H1 (cell line): ENCODE measurements at regions not wholly inside any gene's neighbourhood (a gene's known extent, or its start where the extent isn't known, plus 50 kb on each side); places are given as distances from the start of the nearest gene placed in this dataset.
"Not testable (repeated sequence)": the region's sequence is repeated elsewhere in the genome, so short reads cannot be mapped to it uniquely, and the experiment has no call there.

Experiments
- CTCF ChIA-PET: fragments of 300-600 bp; sonication (Branson Sonifier 250); formaldehyde crosslinking; loops from one replicate; lab custom pipeline; 2021; ENCODE audit not compliant: partially characterized antibody; lab: Charles Lee
- POLR2A ChIA-PET: fragments of 300-600 bp; sonication (Branson Sonifier 250); formaldehyde crosslinking; loops from one replicate; lab custom pipeline; 2021; ENCODE audit warnings: inconsistent platforms; ENCODE audit not compliant: partially characterized antibody; lab: Charles Lee
- DNase-seq, 2 experiments: peaks; one replicate each; pipeline versions ENCODE4 v3.0.0 to v3.0.0-alpha.2; 2010 to 2022; ENCODE audit warnings: low spot score in 2 of 2, low read depth in 1 of 2, mixed read lengths in 1 of 2
- FAIRE-seq: peaks from 2 replicates; lab custom pipeline; 2011; peaks lifted over from hg19 to GRCh38; lab: Jason Lieb, UNC
- H2AFZ ChIP-seq: 2 replicates; pipeline ENCODE4 v1.8.1; 2012; ENCODE audit warnings: low read length, inconsistent platforms
- H2AK5ac ChIP-seq: 2 replicates; pipeline ENCODE4 v1.6.1; 2013; ENCODE audit warnings: low read depth, low read length
- H2BK120ac ChIP-seq: replicated peaks from 2 replicates; pipeline ENCODE3; 2013; ENCODE audit warnings: low read depth, low read length, inconsistent platforms
- H2BK12ac ChIP-seq: 2 replicates; pipeline ENCODE4 v1.6.1; 2013; ENCODE audit warnings: low read depth, low read length
- H2BK15ac ChIP-seq: 2 replicates; pipeline ENCODE4 v1.6.1; 2013; ENCODE audit warnings: low read length
- H2BK20ac ChIP-seq: 2 replicates; pipeline ENCODE4 v1.6.1; 2013; ENCODE audit warnings: low read length
- H2BK5ac ChIP-seq: 2 replicates; pipeline ENCODE4 v1.6.1; 2013; ENCODE audit warnings: low read depth, low read length
- H3K14ac ChIP-seq: 2 replicates; pipeline ENCODE4 v1.6.1; 2013; ENCODE audit warnings: inconsistent platforms; ENCODE audit not compliant: insufficient read length
- H3K18ac ChIP-seq: 2 replicates; pipeline ENCODE4 v1.6.1; 2013; ENCODE audit warnings: low read length; ENCODE audit errors: extremely low read depth
- H3K23ac ChIP-seq: 2 replicates; pipeline ENCODE4 v1.6.1; 2013; ENCODE audit warnings: inconsistent platforms; ENCODE audit not compliant: insufficient read length
- H3K23me2 ChIP-seq: 2 replicates; pipeline ENCODE4 v1.6.1; 2013; ENCODE audit warnings: low read depth, low read length
- H3K27ac ChIP-seq: 2 replicates; pipeline ENCODE4 v1.6.1; 2011; ENCODE audit warnings: low read depth, low read length, inconsistent platforms
- H3K27me3 ChIP-seq, 4 experiments: replicated peaks in 1 of 4; 1 replicate in 1 of 4; 2 replicates in 3 of 4; pipeline versions ENCODE4 v1.6.1 to v1.8.1; 2011 to 2013; ENCODE audit warnings: low read length in 3 of 4, mild to moderate bottlenecking in 3 of 4, inconsistent platforms in 2 of 4, mixed read lengths in 2 of 4, moderate library complexity in 1 of 4; ENCODE audit not compliant: control insufficient read depth in 3 of 4, insufficient read depth in 3 of 4; ENCODE audit errors: extremely low read depth in 1 of 4
- H3K36me3 ChIP-seq, 4 experiments: 2 replicates each; pipeline versions ENCODE4 v1.6.1 to v1.8.1; 2011 to 2013; ENCODE audit warnings: mild to moderate bottlenecking in 4 of 4, low read length in 3 of 4, moderate library complexity in 2 of 4, control low read depth in 1 of 4, inconsistent platforms in 1 of 4; ENCODE audit not compliant: insufficient read depth in 4 of 4, control insufficient read depth in 2 of 4
- H3K4ac ChIP-seq: replicated peaks from 2 replicates; pipeline ENCODE3; 2013; ENCODE audit warnings: low read length, low read depth, mixed read lengths, inconsistent platforms; ENCODE audit not compliant: insufficient read length
- H3K4me1 ChIP-seq, 4 experiments: replicated peaks in 1 of 4; 1 replicate in 1 of 4; 2 replicates in 3 of 4; pipeline versions ENCODE4 v1.6.1 to v1.8.1; 2011 to 2013; ENCODE audit warnings: low read length in 3 of 4, inconsistent platforms in 2 of 4, mixed read lengths in 1 of 4; ENCODE audit not compliant: insufficient read depth in 4 of 4, control insufficient read depth in 3 of 4
- H3K4me2 ChIP-seq, 2 experiments: 2 replicates each; pipeline versions ENCODE4 v1.6.1 to v1.8.1; 2011 to 2013; ENCODE audit warnings: low read depth in 2 of 2, low read length in 2 of 2, control low read depth in 1 of 2, inconsistent platforms in 1 of 2, mild to moderate bottlenecking in 1 of 2; ENCODE audit not compliant: insufficient read depth in 1 of 2
- H3K4me3 ChIP-seq, 4 experiments: fragments of 200-600, 300-600 bp in 1 of 4; sonication (generic), shearing (Covaris generic), sonication (Bioruptor Twin) in 1 of 4; 2 replicates each; pipeline versions ENCODE4 v1.5.1 to v1.8.1; 2011 to 2016; ENCODE audit warnings: low read length in 4 of 4, low read depth in 3 of 4, control low read depth in 2 of 4, inconsistent platforms in 2 of 4, mild to moderate bottlenecking in 2 of 4, mixed read lengths in 1 of 4, moderate library complexity in 1 of 4; ENCODE audit not compliant: insufficient read depth in 2 of 4; ENCODE audit errors: extremely low read depth in 1 of 4
- H3K56ac ChIP-seq: replicated peaks from 2 replicates; pipeline ENCODE3; 2013; ENCODE audit warnings: low read depth, mild to moderate bottlenecking, mixed read lengths, low read length, inconsistent platforms; ENCODE audit not compliant: insufficient read length
- H3K79me1 ChIP-seq: 2 replicates; pipeline ENCODE4 v1.6.1; 2013; ENCODE audit warnings: low read depth, low read length, control low read depth
- H3K79me2 ChIP-seq, 2 experiments: 2 replicates each; pipeline versions ENCODE4 v1.6.1 to v1.8.1; 2012 to 2013; ENCODE audit warnings: low read length in 2 of 2, mild to moderate bottlenecking in 2 of 2, inconsistent platforms in 1 of 2; ENCODE audit not compliant: insufficient read depth in 2 of 2, control insufficient read depth in 1 of 2
- H3K9ac ChIP-seq, 4 experiments: replicated peaks in 1 of 4; 1 replicate in 1 of 4; 2 replicates in 3 of 4; pipeline versions ENCODE4 v1.6.1 to v1.8.1; 2011 to 2013; ENCODE audit warnings: low read depth in 3 of 4, low read length in 3 of 4, control low read depth in 2 of 4, mild to moderate bottlenecking in 2 of 4, moderate library complexity in 2 of 4, inconsistent platforms in 1 of 4; ENCODE audit errors: extremely low read depth in 1 of 4
- H3K9me3 ChIP-seq, 2 experiments: 2 replicates each; pipeline versions ENCODE4 v1.6.1 to v1.8.1; 2012 to 2013; ENCODE audit warnings: mild to moderate bottlenecking in 2 of 2, moderate library complexity in 2 of 2, control low read depth in 1 of 2, inconsistent platforms in 1 of 2, low read depth in 1 of 2, low read length in 1 of 2, mixed read lengths in 1 of 2; ENCODE audit not compliant: insufficient read depth in 2 of 2
- H4K20me1 ChIP-seq, 2 experiments: replicated peaks in 1 of 2; 2 replicates each; pipeline versions ENCODE3 to v1.8.1; 2011 to 2013; ENCODE audit warnings: inconsistent platforms in 2 of 2, low read length in 2 of 2, mild to moderate bottlenecking in 1 of 2; ENCODE audit not compliant: insufficient read depth in 2 of 2, control insufficient read depth in 1 of 2
- H4K5ac ChIP-seq: 2 replicates; pipeline ENCODE4 v1.6.1; 2013; ENCODE audit warnings: low read length, low read depth, mixed read lengths, inconsistent platforms; ENCODE audit not compliant: insufficient read length
- H4K8ac ChIP-seq: 2 replicates; pipeline ENCODE4 v1.8.0; 2013; ENCODE audit warnings: mild to moderate bottlenecking, moderate library complexity, low read length, inconsistent platforms; ENCODE audit not compliant: insufficient read depth; ENCODE audit errors: extremely low read depth
- H4K91ac ChIP-seq: replicated peaks from 2 replicates; pipeline ENCODE3; 2013; ENCODE audit warnings: low read length, mixed read lengths, inconsistent platforms; ENCODE audit not compliant: insufficient read length
- CEBPB ChIP-seq: IDR thresholded peaks from 2 replicates; pipeline ENCODE4 v1.6.1; 2012; ENCODE audit warnings: low read depth, low read length
- WGBS, 2 experiments: shearing (Covaris generic) in 1 of 2; methylation state at CpG; one replicate each; pipeline versions ENCODE4 v1.1.6 to v1.1.7; 2013 to 2015; ENCODE audit warnings: low lambda C conversion rate in 2 of 2, mixed read lengths in 2 of 2, inconsistent platforms in 1 of 2, low coverage in 1 of 2, missing lambda C conversion rate in 1 of 2; ENCODE audit not compliant: insufficient replicate concordance in 2 of 2, insufficient coverage in 1 of 2, insufficient read length in 1 of 2; ENCODE audit errors: extremely low coverage in 1 of 2, missing lambda C conversion rate in 1 of 2; 5-methylcytosine and 5-hydroxymethylcytosine counted together

GRCh38 chrX:106263817-106264216 is 95.7 kb downstream of the PWWP3B start:
- Histone ChIP-seq H3K27me3 (no peaks in the 10 kb centered on the region), H2AFZ (no peak overlapping the region), H3K56ac (no peak overlapping the region), H2BK5ac (no peak overlapping the region), H2BK15ac (no peak overlapping the region), H2BK20ac (no peak overlapping the region), H3K18ac (no peak overlapping the region), H4K8ac (no peak overlapping the region), H3K4me3 (no peak overlapping the region), H3K79me1 (no peaks in the 10 kb centered on the region), H4K20me1 (no peaks in the 10 kb centered on the region), H3K23ac (no peak overlapping the region), H2BK120ac (no peak overlapping the region), H3K27ac (no peak overlapping the region), H3K4ac (no peak overlapping the region), H3K4me1 (no peaks in the 10 kb centered on the region), H4K5ac (no peak overlapping the region), H4K91ac (no peak overlapping the region), H2AK5ac (no peak overlapping the region), H2BK12ac (no peak overlapping the region), H3K9me3 (peaks cover 0 to 9% of the 10 kb centered on the region in 2 experiments; a peak in 1 of 4 replicates), H3K23me2 (no peaks in the 10 kb centered on the region), H3K9ac (no peak overlapping the region), H3K14ac (no peak overlapping the region), H3K36me3 (no peaks in the 10 kb centered on the region), H3K79me2 (no peaks in the 10 kb centered on the region), H3K4me2 (no peak overlapping the region)
- ChIA-PET CTCF (no interaction called here), POLR2A (no interaction called here)
- 44% methylated on average over 3 of the region's 3 CpGs; no CpG with 5 or more reads in 1 of the 2 experiments for WGBS, 2 experiments
- no peak for FAIRE-seq
- no peak for TF ChIP-seq CEBPB
- DNase-seq, result no peak

DNA sequence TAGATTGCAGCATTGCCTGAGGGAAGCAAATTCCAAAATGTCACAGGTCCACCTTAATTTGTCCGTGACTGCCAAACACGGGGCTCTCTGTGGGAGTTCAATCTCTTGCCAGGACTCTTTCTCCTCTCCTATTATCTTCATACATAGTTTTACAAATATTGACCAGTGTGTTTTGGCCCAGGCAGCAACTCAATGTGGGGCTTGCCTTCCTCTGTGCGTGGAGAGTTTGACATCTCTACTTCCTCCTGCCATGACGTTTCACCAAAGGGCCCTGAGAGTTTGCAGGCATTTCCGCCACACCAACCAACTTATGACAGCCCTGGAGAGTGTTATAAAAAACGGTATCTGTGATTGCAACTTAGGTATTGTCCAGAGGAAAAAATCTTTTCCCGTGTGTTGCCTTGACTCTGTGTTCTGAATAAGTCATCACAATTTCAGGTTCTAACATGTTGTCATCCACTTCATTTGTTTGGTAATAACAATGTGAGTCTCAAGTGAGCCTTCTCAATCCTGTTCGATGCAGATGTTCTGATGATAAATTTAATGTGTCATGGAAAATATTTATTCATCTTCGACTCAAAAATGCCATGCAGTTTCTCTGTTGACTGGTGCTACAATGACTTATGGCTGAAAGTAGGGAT is 106.0 kb downstream of the PWWP3B start:
- H3K36me3 ChIP-seq, H3K79me2 ChIP-seq, H4K20me1 ChIP-seq, FAIRE-seq, H3K4ac ChIP-seq, H3K4me2 ChIP-seq, H2BK12ac ChIP-seq, CTCF ChIA-PET, H3K23ac ChIP-seq, H3K4me3 ChIP-seq, H3K27me3 ChIP-seq, POLR2A ChIA-PET, H3K4me1 ChIP-seq, H3K9ac ChIP-seq, H2BK120ac ChIP-seq, DNase-seq, H3K56ac ChIP-seq, H3K79me1 ChIP-seq, H3K27ac ChIP-seq, H2BK15ac ChIP-seq, H2BK5ac ChIP-seq, H3K18ac ChIP-seq, H2BK20ac ChIP-seq, H3K23me2 ChIP-seq, H3K9me3 ChIP-seq, H2AFZ ChIP-seq, H4K5ac ChIP-seq, H4K8ac ChIP-seq, H4K91ac ChIP-seq, H2AK5ac ChIP-seq, H3K14ac ChIP-seq: not testable (repeated sequence)
- WGBS, 2 experiments, result no CpG with 5 or more reads among the region's 9 CpGs
